ENCODE measurements at regions not wholly inside any gene's neighbourhood (a gene's known extent, or its start where the extent isn't known, plus 50 kb on each side); places are given as distances from the start of the nearest gene placed in this dataset.
"Not testable (repeated sequence)": the region's sequence is repeated elsewhere in the genome, so short reads cannot be mapped to it uniquely, and the experiment has no call there.

- DNase-seq (ENCODE audit: low read depth), result no peak
- TF ChIP-seq CTCF (IDR thresholded peaks at IDR 0.05; ENCODE audit: insufficient read depth, low read depth, low read length, missing control alignments), result no peak
- H3K4me3 ChIP-seq (ENCODE audit: low read depth, low read length), result no peak overlapping the region
Measured at GRCh38 chrX:121169099-121170035, 122.0 kb downstream of the GLUD2 start.

- no peak overlapping the region for H3K4me3 ChIP-seq (ENCODE audit: low read depth, low read length)
- TF ChIP-seq CTCF (IDR thresholded peaks at IDR 0.05; ENCODE audit: insufficient read depth, low read depth, low read length, missing control alignments), result no peak
- no peak for DNase-seq (ENCODE audit: low read depth)
Measured at GRCh38 chrX:121172703-121173102, 125.3 kb downstream of the GLUD2 start.

- no peak overlapping the region for H3K4me3 ChIP-seq (ENCODE audit: low read depth, low read length)
- no peak for TF ChIP-seq CTCF (IDR thresholded peaks at IDR 0.05; ENCODE audit: insufficient read depth, low read depth, low read length, missing control alignments)
- DNase-seq (ENCODE audit: low read depth), result no peak
Measured at GRCh38 chrX:121179972-121180371, 132.6 kb downstream of the GLUD2 start.

GRCh38 chrX:121191779-121192178 is 144.4 kb downstream of the GLUD2 start:
- no peak for DNase-seq (ENCODE audit: low read depth)

GRCh38 chrX:121195719-121196118 is 148.3 kb downstream of the GLUD2 start:
- H3K4me3 ChIP-seq (ENCODE audit: low read depth, low read length), result no peak overlapping the region
- TF ChIP-seq CTCF (IDR thresholded peaks at IDR 0.05; ENCODE audit: insufficient read depth, low read depth, low read length, missing control alignments), result no peak
- no peak for DNase-seq (ENCODE audit: low read depth)

More at GRCh38 chrX:121191779-121192178, 144.4 kb downstream of the GLUD2 start:
- no peak for TF ChIP-seq CTCF (IDR thresholded peaks at IDR 0.05; ENCODE audit: insufficient read depth, low read depth, low read length, missing control alignments)
- no peak overlapping the region for H3K4me3 ChIP-seq (ENCODE audit: low read depth, low read length)

GRCh38 chrX:121196872-121197444 is 149.5 kb downstream of the GLUD2 start:
- not testable (repeated sequence) for H3K4me3 ChIP-seq (ENCODE audit: low read depth, low read length); DNase-seq (ENCODE audit: low read depth)

- no peak for DNase-seq (ENCODE audit: low read depth)
- no peak for TF ChIP-seq CTCF (IDR thresholded peaks at IDR 0.05; ENCODE audit: insufficient read depth, low read depth, low read length, missing control alignments)
- H3K4me3 ChIP-seq (ENCODE audit: low read depth, low read length), result no peak overlapping the region
Measured at GRCh38 chrX:121208563-121208962, 161.2 kb downstream of the GLUD2 start.
